T-helper 2 cell treated with Interferon-gamma antibody and Interleukin-4, amounts not matched to agents 5 μg/mL and 100 μg/mL, for 36 hours (primary cell): ENCODE measurements at regions not wholly inside any gene's neighbourhood (a gene's known extent, or its start where the extent isn't known, plus 50 kb on each side); places are given as distances from the start of the nearest gene placed in this dataset.

ENCODE experiments used
- DNase-seq: peaks from one replicate; pipeline ENCODE4 v3.0.0; 2021; ENCODE audit warnings: low spot score
- H3K27ac Mint-ChIP-seq: one replicate; pipeline ENCODE4 v1.8.0; 2021; ENCODE audit warnings: mild to moderate bottlenecking, mixed read lengths
- H3K27me3 Mint-ChIP-seq: one replicate; pipeline ENCODE4 v1.8.0; 2021; ENCODE audit warnings: low read depth, mixed read lengths
- H3K36me3 Mint-ChIP-seq: one replicate; pipeline ENCODE4 v1.8.0; 2021; ENCODE audit warnings: low read depth, mixed read lengths
- H3K4me1 Mint-ChIP-seq: one replicate; pipeline ENCODE4 v1.8.0; 2021; ENCODE audit warnings: low read depth, mixed read lengths
- H3K4me3 Mint-ChIP-seq: one replicate; pipeline ENCODE4 v1.8.0; 2022; ENCODE audit warnings: mild to moderate bottlenecking, moderate library complexity, mixed read lengths
- H3K9me3 Mint-ChIP-seq: one replicate; pipeline ENCODE4 v1.8.0; 2021; ENCODE audit warnings: mixed read lengths

DNA sequence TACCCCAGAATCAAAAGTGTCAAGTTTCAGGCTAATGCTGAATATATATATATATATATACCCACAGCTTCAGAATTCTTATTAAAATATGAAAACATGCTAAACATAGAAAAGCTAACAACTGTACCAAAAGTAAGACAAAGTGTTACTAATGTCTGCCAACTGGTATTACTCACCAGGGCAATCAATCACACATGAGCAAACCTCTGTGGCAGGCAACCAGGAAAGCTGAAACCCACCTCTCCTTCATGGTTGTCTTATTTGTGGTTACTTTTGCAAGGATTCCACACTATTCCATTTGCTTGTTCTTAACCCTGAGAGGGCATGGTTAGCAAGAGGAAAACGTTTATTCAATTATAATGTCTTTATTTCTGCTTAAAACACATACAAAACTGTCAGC, 512.3 kb upstream of the MDFIC2 start:
- DNase-seq = no peak
- H3K4me3 Mint-ChIP-seq = no peak overlapping the region

DNA sequence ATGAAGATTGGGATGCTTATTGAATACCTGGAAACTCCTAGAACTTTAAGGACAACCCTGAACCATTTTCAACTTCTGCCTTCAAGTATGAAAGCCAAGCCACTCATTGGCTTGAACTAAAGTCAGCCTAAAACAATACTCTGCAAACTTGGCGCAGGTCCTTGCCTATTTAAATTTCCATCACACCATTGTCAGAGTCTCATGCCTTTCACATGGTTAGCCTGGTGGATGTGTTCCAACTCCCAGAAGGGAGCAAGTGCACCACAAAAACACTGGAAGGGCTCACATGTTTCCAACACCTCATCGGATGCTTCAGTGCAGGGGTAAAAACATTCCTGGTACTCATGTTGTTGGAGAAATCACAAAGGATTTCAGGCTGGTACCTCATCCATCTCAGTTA, 511.6 kb upstream of the MDFIC2 start:
- H3K27ac Mint-ChIP-seq = no peak overlapping the region
- no peak overlapping the region for H3K4me3 Mint-ChIP-seq
- H3K36me3 Mint-ChIP-seq = no peaks in the 10 kb centered on the region
- no peak for DNase-seq
- H3K4me1 Mint-ChIP-seq = no peaks in the 10 kb centered on the region
- H3K27me3 Mint-ChIP-seq = peaks cover 2% of the 10 kb centered on the region
- no peaks in the 10 kb centered on the region for H3K9me3 Mint-ChIP-seq

More for the DNA sequence above, 512.3 kb upstream of the MDFIC2 start:
- Mint-ChIP-seq H3K36me3 (no peaks in the 10 kb centered on the region), H3K27ac (no peak overlapping the region), H3K27me3 (peaks cover 4% of the 10 kb centered on the region), H3K9me3 (no peaks in the 10 kb centered on the region), H3K4me1 (no peaks in the 10 kb centered on the region)

DNA sequence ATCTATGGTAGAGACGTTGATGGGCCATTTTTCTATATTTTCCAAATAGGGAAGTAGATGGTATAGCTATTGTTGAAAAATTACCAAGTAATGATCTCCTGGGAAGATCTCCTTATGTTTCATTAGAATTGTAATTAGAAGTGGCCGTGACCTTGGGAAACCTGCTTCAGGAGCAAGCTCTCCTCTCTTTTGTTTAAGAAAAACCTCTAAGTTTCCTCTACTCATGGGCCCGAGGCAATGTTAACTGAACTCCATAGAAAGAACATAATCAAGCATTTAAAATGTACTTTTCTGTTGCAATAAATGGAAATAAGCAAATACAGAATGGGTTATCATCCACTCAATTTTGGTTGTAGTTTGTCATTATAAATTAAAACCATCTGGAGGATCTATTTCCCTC, 511.2 kb upstream of the MDFIC2 start:
- H3K4me3 Mint-ChIP-seq = no peak overlapping the region
- H3K9me3 Mint-ChIP-seq = no peaks in the 10 kb centered on the region
- no peaks in the 10 kb centered on the region for H3K36me3 Mint-ChIP-seq
- no peaks in the 10 kb centered on the region for H3K4me1 Mint-ChIP-seq
- peaks cover 2% of the 10 kb centered on the region for H3K27me3 Mint-ChIP-seq
- no peak for DNase-seq
- H3K27ac Mint-ChIP-seq = no peak overlapping the region

DNA sequence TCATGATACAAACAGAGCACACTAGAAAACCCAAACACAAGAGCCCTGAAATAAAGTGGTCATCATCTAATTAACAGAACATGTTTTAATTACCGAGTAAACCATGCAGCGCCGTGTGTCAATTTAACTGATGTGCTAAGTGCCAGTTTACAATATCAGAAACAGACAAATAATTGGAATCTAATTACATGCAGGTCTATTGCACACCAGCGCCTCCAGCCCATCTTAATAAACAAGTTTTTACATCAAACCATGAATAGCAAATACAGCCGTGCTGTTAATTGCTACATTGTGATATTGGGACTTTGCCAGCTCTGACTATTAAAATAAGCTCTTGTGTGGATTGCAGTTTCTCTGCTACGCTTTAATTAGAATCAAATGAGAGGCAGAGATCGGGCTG, 510.2 kb upstream of the MDFIC2 start:
- Mint-ChIP-seq H3K9me3 (no peaks in the 10 kb centered on the region), H3K4me1 (no peaks in the 10 kb centered on the region), H3K27ac (no peak overlapping the region), H3K4me3 (no peak overlapping the region), H3K27me3 (no peaks in the 10 kb centered on the region), H3K36me3 (no peaks in the 10 kb centered on the region)
- DNase-seq = no peak

DNA sequence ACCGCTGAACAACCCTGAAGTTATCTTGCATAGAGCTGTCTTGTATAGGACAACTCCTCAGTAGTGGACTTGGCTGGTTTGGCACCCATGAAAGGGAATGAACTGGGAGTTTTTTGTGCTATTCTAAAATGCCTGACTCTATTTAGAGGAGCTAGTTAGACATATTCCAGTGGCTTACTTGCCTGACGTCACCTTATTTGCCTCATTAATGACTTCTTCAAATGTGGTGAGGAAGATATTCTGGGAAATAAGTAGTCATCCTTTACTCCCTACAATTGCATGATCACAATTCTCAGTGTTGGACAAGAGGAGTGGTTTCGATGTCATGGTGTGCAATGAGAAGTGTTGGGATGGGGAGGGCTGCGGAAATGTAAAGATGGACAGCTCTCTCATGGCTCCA, 509.2 kb upstream of the MDFIC2 start:
- Mint-ChIP-seq H3K27me3 (no peaks in the 10 kb centered on the region), H3K27ac (no peak overlapping the region), H3K4me1 (no peaks in the 10 kb centered on the region), H3K9me3 (peaks cover 7% of the 10 kb centered on the region), H3K36me3 (no peaks in the 10 kb centered on the region), H3K4me3 (no peak overlapping the region)
- no peak for DNase-seq

DNA sequence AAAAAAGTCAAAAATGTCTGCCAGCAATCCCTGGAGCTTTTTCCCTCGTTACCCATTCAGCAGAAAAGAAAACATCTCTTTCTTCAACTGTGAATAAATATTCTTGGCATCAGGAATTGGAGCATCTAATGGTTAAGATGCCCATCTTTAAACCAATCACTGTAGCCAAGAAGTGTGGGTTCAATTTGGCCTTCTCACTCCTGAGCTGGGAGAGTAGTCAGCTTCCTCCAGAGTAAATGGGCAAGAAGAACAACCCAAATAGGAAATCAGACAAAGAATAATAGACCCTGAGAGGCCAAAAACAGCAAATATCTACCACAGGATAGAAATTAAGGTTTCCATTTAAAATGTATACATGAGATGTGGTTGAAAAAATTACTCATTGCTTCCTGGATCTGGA, 508.0 kb upstream of the MDFIC2 start:
- Mint-ChIP-seq H3K4me1 (no peaks in the 10 kb centered on the region), H3K4me3 (no peak overlapping the region), H3K27me3 (no peaks in the 10 kb centered on the region), H3K9me3 (peaks cover 10% of the 10 kb centered on the region), H3K27ac (no peak overlapping the region), H3K36me3 (no peaks in the 10 kb centered on the region)
- no peak for DNase-seq

DNA sequence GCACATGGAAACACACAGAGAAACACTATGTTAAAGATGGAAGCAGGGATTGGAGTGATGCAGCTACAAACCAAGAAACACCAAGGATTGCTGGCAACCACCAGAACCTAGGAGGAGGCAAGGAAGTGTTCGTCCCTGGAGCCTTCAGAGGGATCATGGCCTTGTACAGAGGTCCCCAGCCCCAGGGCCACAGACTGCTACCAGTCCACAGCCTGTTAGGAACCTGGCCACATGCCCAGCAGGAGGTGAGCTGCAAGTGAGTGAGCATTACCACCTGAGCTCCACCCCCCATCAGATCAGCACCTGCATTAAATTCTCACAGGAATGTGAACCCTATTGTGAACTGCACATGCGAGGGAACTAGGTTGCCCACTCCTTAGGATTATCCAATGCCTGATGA, 505.7 kb upstream of the MDFIC2 start:
- H3K9me3 Mint-ChIP-seq = peaks cover 10% of the 10 kb centered on the region
- no peaks in the 10 kb centered on the region for H3K4me1 Mint-ChIP-seq
- H3K4me3 Mint-ChIP-seq = no peak overlapping the region
- DNase-seq = no peak
- H3K36me3 Mint-ChIP-seq = no peaks in the 10 kb centered on the region
- peaks cover 5% of the 10 kb centered on the region for H3K27me3 Mint-ChIP-seq
- H3K27ac Mint-ChIP-seq = no peak overlapping the region

DNA sequence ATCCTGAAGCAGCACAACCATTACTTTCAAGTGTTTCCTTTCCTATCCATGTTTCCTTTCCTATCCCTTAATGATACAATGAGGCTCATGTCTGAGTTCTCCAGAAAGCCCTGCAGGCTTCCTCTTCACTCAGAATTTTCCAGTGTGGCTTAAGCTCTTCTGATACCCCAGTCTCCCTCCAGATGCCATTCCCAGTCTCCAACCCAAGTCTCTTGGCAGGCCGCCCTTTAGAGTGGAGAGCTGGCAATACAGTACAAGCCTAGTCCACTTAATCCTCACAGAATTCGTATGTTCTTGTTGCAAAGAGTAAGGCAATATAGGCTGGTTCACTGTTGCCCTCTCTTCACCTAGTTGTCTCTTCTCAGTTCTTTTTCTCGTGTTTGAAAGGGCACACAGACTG, 503.9 kb upstream of the MDFIC2 start:
- DNase-seq = no peak
- Mint-ChIP-seq H3K4me3 (no peak overlapping the region), H3K9me3 (peaks cover 10% of the 10 kb centered on the region), H3K4me1 (no peaks in the 10 kb centered on the region), H3K27ac (no peak overlapping the region), H3K36me3 (no peaks in the 10 kb centered on the region), H3K27me3 (peaks cover 8% of the 10 kb centered on the region)

DNA sequence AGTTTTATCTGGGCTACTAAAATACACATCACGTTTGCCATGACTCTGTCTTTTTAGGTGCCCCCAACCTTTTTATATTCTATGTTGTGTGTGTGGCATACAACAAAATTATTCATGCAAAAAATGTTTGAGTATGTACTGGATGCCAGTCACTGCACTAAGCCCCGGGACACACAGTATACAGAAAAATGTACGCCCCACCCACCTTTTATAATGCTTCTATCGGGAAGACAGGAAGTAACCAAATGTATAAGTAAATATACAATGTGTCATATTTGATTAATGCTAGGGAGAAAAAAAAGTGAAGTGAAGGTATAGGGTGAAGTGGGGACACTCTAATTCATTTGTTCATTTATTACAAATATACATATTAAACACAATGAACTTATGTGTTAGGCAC, 503.4 kb upstream of the MDFIC2 start:
- Mint-ChIP-seq H3K36me3 (no peaks in the 10 kb centered on the region), H3K9me3 (peaks cover 10% of the 10 kb centered on the region), H3K27me3 (peaks cover 9% of the 10 kb centered on the region), H3K4me1 (no peaks in the 10 kb centered on the region), H3K27ac (no peak overlapping the region), H3K4me3 (no peak overlapping the region)
- DNase-seq = no peak

DNA sequence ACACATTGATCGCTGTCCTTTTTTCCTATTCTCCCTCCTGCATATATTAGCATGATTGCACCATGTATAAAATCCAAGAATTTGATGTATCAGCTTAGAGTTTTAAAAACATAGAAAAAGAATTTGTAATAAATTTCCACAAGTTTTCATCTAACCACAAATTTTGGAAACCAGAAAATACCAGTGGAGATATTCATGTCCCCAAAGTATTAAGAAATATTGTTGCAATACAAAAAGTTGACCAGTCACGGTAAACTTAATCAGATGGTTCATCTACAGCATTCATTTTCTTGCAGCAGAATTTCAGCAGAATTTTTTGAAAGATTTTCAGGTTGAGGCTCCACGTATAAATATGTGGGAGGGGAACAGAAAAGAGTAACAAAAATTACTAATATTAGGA, 500.9 kb upstream of the MDFIC2 start:
- Mint-ChIP-seq H3K27ac (no peak overlapping the region), H3K4me1 (no peaks in the 10 kb centered on the region), H3K27me3 (peaks cover 17% of the 10 kb centered on the region), H3K4me3 (no peak overlapping the region), H3K36me3 (no peaks in the 10 kb centered on the region), H3K9me3 (peaks cover 10% of the 10 kb centered on the region)
- no peak for DNase-seq

DNA sequence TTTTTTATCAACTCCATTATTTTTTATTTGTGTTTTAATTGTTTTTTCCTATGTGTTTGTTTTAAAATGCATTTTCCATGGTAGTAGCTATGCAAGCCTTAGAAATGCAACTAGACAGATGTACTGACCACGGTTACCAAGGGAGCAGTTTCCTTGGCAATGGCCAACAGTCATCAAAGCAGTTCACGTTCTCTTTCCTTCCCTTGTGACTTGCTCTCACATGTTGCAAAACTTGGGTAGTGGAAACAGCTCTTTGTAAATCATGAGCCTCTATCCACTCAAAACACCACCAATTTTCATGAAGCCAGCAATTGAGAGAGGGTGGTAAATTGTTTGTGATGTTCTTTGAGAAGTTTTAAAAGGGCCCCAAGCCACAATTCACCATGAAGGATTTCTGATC, 499.4 kb upstream of the MDFIC2 start:
- H3K4me1 Mint-ChIP-seq = no peaks in the 10 kb centered on the region
- no peak for DNase-seq
- no peak overlapping the region for H3K4me3 Mint-ChIP-seq
- H3K9me3 Mint-ChIP-seq = peaks cover 6% of the 10 kb centered on the region
- no peaks in the 10 kb centered on the region for H3K36me3 Mint-ChIP-seq
- peaks cover 23% of the 10 kb centered on the region for H3K27me3 Mint-ChIP-seq
- H3K27ac Mint-ChIP-seq = no peak overlapping the region

DNA sequence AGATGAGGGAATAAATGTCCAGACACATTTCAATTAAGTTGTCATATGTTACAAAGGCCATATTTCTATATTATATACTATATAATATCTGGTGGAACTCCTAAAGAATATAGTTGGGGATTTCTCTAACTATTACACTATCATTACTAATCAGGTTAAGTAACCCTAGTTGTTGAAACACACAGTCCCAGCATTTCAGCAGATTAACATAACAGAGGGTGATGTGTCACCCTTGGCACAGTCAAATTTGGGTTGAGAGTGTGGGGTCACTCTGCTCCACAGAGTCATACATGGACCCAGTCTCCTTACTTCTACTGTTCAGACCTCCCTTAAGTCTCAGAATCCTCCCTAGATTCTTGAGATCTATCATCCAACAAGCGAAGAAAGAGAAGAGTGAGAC, 496.4 kb upstream of the MDFIC2 start:
- Mint-ChIP-seq H3K36me3 (no peaks in the 10 kb centered on the region), H3K4me3 (no peak overlapping the region), H3K9me3 (no peaks in the 10 kb centered on the region), H3K4me1 (peaks cover 1% of the 10 kb centered on the region), H3K27ac (no peak overlapping the region), H3K27me3 (peaks cover 35% of the 10 kb centered on the region)
- DNase-seq = no peak

DNA sequence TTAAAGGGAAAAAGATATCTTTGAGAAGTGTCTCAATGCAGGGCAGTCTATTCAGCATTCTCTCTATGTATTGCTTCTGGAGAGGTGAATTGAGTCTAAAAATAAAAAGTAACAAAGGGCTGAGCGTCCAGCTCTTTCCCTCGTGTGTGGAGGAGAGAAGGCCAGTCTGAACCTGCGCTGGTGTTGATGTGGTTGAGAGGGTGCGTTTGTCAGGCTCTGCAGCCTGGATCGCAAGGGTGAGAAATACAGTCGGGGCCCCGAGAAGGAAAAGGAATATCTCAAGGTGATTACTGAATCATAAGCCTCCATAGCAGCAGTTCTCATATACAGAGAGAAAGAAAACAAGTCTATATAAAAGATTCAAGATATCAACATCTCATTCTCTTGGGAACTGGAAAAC, 494.1 kb upstream of the MDFIC2 start:
- H3K4me3 Mint-ChIP-seq = no peak overlapping the region
- no peak overlapping the region for H3K27ac Mint-ChIP-seq
- peaks cover 39% of the 10 kb centered on the region for H3K27me3 Mint-ChIP-seq
- H3K9me3 Mint-ChIP-seq = no peaks in the 10 kb centered on the region
- peaks cover 2% of the 10 kb centered on the region for H3K4me1 Mint-ChIP-seq
- H3K36me3 Mint-ChIP-seq = no peaks in the 10 kb centered on the region
- DNase-seq = no peak

DNA sequence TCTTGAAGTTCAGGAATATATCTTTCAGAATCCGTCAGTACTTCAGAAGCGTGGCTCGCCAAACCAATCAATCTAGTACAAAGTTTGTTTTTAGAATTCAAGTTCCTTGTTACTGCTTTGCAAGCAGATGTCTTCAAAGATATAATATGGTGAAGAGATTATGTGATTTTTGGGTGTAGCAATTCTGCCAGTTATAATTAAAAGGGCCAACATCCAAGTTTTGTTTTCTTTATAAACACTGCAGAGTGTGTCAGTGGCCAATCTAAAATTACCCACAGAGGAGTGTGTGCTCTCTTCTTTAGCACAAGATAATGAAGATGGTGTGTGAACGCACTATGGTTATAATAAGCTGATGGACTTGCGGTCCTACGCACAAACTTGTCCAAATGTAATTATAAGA, 493.6 kb upstream of the MDFIC2 start:
- H3K27me3 Mint-ChIP-seq = peaks cover 41% of the 10 kb centered on the region
- H3K4me3 Mint-ChIP-seq = no peak overlapping the region
- no peaks in the 10 kb centered on the region for H3K36me3 Mint-ChIP-seq
- H3K9me3 Mint-ChIP-seq = no peaks in the 10 kb centered on the region
- DNase-seq = no peak
- H3K4me1 Mint-ChIP-seq = peaks cover 2% of the 10 kb centered on the region
- H3K27ac Mint-ChIP-seq = no peak overlapping the region

DNA sequence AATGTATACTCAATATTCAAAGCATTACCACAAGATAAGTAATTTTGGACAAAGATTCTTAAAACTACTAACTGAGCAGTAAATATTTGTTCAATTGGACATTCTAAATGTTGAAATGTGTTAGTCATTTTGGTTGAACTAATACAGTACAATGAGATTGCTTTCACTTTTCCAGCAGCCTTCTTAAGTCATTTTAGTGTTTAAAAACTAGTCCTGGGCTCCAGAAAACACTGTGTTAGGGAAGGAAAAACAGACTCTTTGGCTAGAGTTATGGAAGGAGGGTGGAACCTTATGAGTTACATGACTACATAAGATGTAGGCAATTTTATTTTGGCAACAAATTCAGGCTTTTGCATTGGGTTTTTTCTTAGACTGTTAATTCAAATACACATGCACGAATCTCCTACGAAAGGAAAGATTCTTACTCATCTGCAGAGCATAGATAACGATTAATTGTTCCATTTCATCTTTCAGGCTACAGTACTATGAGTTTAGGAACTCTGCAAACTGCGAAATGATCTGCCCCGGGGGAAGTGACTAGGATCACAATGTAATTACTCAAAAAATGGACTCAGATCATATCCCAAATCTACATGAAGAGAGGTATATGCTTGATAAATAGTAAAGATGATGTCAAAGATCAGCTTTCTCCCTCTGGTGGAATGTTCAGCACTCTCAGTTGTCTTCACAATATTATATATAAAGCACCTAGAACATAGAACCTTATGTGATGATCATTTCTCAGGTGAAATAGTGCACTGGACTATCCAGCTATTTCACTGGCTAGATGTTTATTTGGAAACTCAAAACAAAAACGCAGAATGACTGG, 492.8 kb upstream of the MDFIC2 start:
- Mint-ChIP-seq H3K27ac (no peak overlapping the region), H3K27me3 (peaks cover 44% of the 10 kb centered on the region), H3K4me1 (peaks cover 2% of the 10 kb centered on the region), H3K36me3 (no peaks in the 10 kb centered on the region), H3K4me3 (no peak overlapping the region), H3K9me3 (no peaks in the 10 kb centered on the region)
- DNase-seq = no peak
